SH-SY5Y (cell line): ENCODE measurements at regions not wholly inside any gene's neighbourhood (a gene's known extent, or its start where the extent isn't known, plus 50 kb on each side); places are given as distances from the start of the nearest gene placed in this dataset.

Source experiments
- GATA2 ChIP-seq: IDR thresholded peaks from 2 replicates; pipeline ENCODE4 v1.6.1; 2011; ENCODE audit warnings: mild to moderate bottlenecking, low read depth, low read length
- GATA3 ChIP-seq: IDR thresholded peaks from 2 replicates; pipeline ENCODE4 v1.6.1; 2011; ENCODE audit warnings: low read depth, mild to moderate bottlenecking, low read length, moderate library complexity

DNA sequence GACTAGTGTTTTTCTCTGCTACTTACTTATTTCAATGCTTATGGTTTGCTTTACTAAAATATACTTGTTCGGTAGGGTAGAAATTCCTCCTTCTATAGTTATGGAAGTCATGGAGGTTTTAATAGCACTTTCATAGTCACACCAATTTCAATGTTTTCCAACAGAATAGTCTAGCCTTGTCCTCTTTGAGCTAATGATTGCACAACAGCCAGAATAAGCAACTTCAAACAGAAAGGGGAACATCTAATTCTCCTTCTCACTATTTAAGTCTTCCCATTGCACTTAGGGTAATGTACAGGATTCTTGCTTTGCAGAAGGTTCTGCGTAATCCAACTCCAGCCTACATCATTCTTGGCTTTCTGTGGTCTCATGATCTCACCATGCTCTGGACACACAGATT lies 287.7 kb upstream of the GCFC2 start:
- TF ChIP-seq GATA2 (no peak), GATA3 (no peak)
